22Rv1 (cell line): ENCODE measurements at regions not wholly inside any gene's neighbourhood (a gene's known extent, or its start where the extent isn't known, plus 50 kb on each side); places are given as distances from the start of the nearest gene placed in this dataset.
"Not testable (repeated sequence)": the region's sequence is repeated elsewhere in the genome, so short reads cannot be mapped to it uniquely, and the experiment has no call there.

ENCODE experiments used
- CTCF ChIP-seq: fragments of 450-650 bp; IDR thresholded peaks from 2 replicates; pipeline ENCODE4 v1.5.1; 2017; ENCODE audit warnings: mild to moderate bottlenecking
- ZFX ChIP-seq: fragments of 450-650 bp; IDR thresholded peaks from 2 replicates; pipeline ENCODE4 v1.6.1; 2017; ENCODE audit warnings: antibody characterized with exemption, borderline replicate concordance

GRCh38 chr12:9454021-9454420 lies 153.7 kb downstream of the KLRB1 start:
- not testable (repeated sequence) for TF ChIP-seq CTCF, ZFX
